ENCODE measurements at regions not wholly inside any gene's neighbourhood (a gene's known extent, or its start where the extent isn't known, plus 50 kb on each side); places are given as distances from the start of the nearest gene placed in this dataset.

- Histone ChIP-seq H4K8ac (ENCODE audit: low read depth in 2 of 2, low read length in 2 of 2) (no peak overlapping the region), H2AK9ac (replicated peaks; ENCODE audit: low read depth, low read length, poor library complexity) (no peak overlapping the region), H3K4ac (ENCODE audit: low read depth, low read length) (no peak overlapping the region), H3K36me3 (ENCODE audit: control insufficient read depth, insufficient read depth, low read length) (no peaks in the 10 kb centered on the region), H2BK5ac (ENCODE audit: low read depth, low read length, poor library complexity, severe bottlenecking) (no peak overlapping the region), H4K91ac (ENCODE audit: insufficient read depth, low read depth, low read length) (no peak overlapping the region), H3K56ac (ENCODE audit: extremely low read depth, insufficient read depth, low read length) (no peak overlapping the region), H3K4me3 (ENCODE audit: insufficient read depth, low read depth, low read length) (no peak overlapping the region), H3K4me1 (ENCODE audit: control insufficient read depth, insufficient read depth, low read length) (no peaks in the 10 kb centered on the region), H3K23ac (ENCODE audit: low read depth, low read length) (no peak overlapping the region), H3K14ac (replicated peaks; ENCODE audit: low read depth, low read length) (no peak overlapping the region), H3K4me2 (ENCODE audit: low read depth, low read length) (no peak overlapping the region), H3K27me3 (ENCODE audit: control insufficient read depth, insufficient read depth, low read length) (no peaks in the 10 kb centered on the region), H3K18ac (ENCODE audit: low read depth, low read length) (no peak overlapping the region), H4K5ac (ENCODE audit: low read depth, low read length) (no peak overlapping the region), H2BK120ac (ENCODE audit: low read depth, low read length) (no peak overlapping the region), H4K20me1 (ENCODE audit: insufficient read depth, low read length) (no peaks in the 10 kb centered on the region), H3K79me1 (ENCODE audit: low read depth in 1 of 2, low read length in 2 of 2) (no peaks in the 10 kb centered on the region), H2BK15ac (ENCODE audit: low read depth, low read length) (no peak overlapping the region), H3K9me1 (ENCODE audit: insufficient read depth, low read length) (no peaks in the 10 kb centered on the region), H2AFZ (replicated peaks; ENCODE audit: low read length, poor library complexity) (no peak overlapping the region), H3K27ac (ENCODE audit: insufficient read depth, low read length) (no peak overlapping the region), H2AK5ac (ENCODE audit: low read depth, low read length) (no peak overlapping the region), H3K9me3 (ENCODE audit: control insufficient read depth, insufficient read depth, low read length) (peaks cover 12% of the 10 kb centered on the region), H3K9ac (ENCODE audit: low read depth, low read length) (no peak overlapping the region), H2BK20ac (ENCODE audit: low read depth, low read length) (no peak overlapping the region)
- ATAC-seq (ENCODE audit: low read depth) (no peak), DNase-seq (no peak)
- ChIA-PET POLR2A (ENCODE audit: unreplicated experiment) (no interaction called here), CTCF (no interaction called here)
- dilution Hi-C loops (cut with HindIII; ENCODE audit: low sequenced_read_pairs, unreplicated experiment) = no loop called here
- in situ Hi-C loops (cut with MboI; ENCODE audit: low sequenced_read_pairs) = no loop called here
- BruUV-seq (replicated peaks) = no TSS peak
- WGBS, 2 experiments (ENCODE audit: extremely low coverage in 2 of 2, insufficient read length in 1 of 2) = no CpG with 5 or more reads among the region's 1 CpG
- intact Hi-C loops (cut with micrococcal nuclease) = no loop called here
- TF ChIP-seq RFX5 (IDR thresholded peaks at IDR 0.05; ENCODE audit: low read depth, low read length) (no peak), MAZ (IDR thresholded peaks at IDR 0.05; ENCODE audit: borderline replicate concordance, low read depth, low read length) (no peak), POLR2A (IDR thresholded peaks at IDR 0.05; ENCODE audit: low read depth, low read length) (no peak), USF2 (IDR thresholded peaks at IDR 0.05; ENCODE audit: low read depth, low read length) (no peak), CTCF (conservative IDR thresholded peaks at IDR 0.05; ENCODE audit: low read depth, low read length) (no peak), NFE2L2 (IDR thresholded peaks at IDR 0.05; ENCODE audit: low read depth, low read length) (no peak), MXI1 (IDR thresholded peaks at IDR 0.05; ENCODE audit: borderline replicate concordance, low read depth, low read length) (no peak), SMC3 (IDR thresholded peaks at IDR 0.05; ENCODE audit: low read depth, low read length) (no peak), CHD1 (IDR thresholded peaks at IDR 0.05; ENCODE audit: low read depth, low read length) (no peak), RCOR1 (IDR thresholded peaks at IDR 0.05; ENCODE audit: insufficient replicate concordance, low read length) (no peak), BHLHE40 (IDR thresholded peaks at IDR 0.05; ENCODE audit: low read depth, low read length) (no peak), MAFK (IDR thresholded peaks at IDR 0.05; ENCODE audit: low read depth, low read length) (no peak), CEBPB (IDR thresholded peaks at IDR 0.05; ENCODE audit: low read depth, low read length) (no peak), RAD21 (IDR thresholded peaks at IDR 0.05; ENCODE audit: low read length) (no peak), FOS (IDR thresholded peaks at IDR 0.05; ENCODE audit: low read depth, low read length) (no peak), ELK1 (IDR thresholded peaks at IDR 0.05; ENCODE audit: borderline replicate concordance, low read depth, low read length) (no peak)
These were observed 168.9 kb downstream of the CDC14C start for GRCh38 chr7:49093218-49093617.

All from IMR-90 (cell line).